Fibroblast of skin of right biceps (primary cell): ENCODE measurements at regions not wholly inside any gene's neighbourhood (a gene's known extent, or its start where the extent isn't known, plus 50 kb on each side); places are given as distances from the start of the nearest gene placed in this dataset.

ENCODE experiments used
- DNase-seq: peaks from one replicate; pipeline ENCODE4 v3.0.0-alpha.2; 2013

DNA sequence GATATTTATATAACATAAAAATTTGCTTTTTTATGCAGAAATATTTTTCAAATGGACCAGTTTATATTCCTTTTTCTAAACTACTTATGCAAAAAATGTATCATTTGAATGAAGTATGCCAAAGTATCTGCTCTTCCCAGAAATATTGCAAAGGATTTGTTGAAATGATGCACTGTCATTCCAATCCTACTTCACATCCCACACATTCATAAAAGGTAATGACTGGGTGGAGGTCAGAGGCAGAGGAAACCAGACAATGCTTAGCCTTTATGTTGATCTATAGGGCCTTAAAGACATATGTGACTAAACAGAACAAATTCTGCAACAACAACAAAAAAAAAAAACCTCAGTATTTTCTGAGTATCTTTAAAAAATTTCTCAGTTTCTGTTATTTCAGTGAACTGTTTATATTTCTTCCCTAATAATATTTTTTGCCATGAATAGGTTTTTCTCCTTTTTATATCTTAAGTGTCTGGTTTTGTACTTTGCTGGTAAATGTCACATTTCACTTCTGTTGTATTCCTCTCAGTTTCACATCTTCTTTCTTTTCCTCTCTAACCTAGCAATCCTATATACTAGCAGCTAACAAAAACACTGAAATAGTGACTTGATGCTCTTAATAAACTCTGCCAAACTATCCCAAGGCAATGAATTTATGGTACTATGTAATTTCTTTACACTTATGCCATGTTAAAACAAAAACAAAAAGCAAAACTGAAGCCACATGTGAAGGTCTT, 374.1 kb downstream of the BCKDHB start:
- DNase-seq, result peak; percentile 84

DNA sequence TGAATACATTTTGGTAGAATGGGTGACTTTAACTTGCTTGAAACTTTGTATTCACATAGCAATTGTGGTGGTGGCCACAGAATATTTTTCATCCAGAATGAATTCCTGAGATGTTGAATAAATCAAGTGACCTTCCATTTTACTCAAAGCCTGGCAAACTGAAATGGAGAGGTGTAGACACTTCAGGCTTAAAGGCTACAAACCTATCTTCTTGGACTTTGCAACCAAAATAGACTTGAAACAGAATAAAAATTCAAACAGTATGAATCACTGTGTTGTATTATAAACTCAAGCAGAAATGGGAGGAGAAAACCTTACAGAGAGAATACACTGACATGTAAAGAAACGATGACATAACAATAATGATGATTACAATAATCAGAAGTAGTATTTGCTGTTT, 371.6 kb downstream of the BCKDHB start:
- peak; percentile 79 for DNase-seq

DNA sequence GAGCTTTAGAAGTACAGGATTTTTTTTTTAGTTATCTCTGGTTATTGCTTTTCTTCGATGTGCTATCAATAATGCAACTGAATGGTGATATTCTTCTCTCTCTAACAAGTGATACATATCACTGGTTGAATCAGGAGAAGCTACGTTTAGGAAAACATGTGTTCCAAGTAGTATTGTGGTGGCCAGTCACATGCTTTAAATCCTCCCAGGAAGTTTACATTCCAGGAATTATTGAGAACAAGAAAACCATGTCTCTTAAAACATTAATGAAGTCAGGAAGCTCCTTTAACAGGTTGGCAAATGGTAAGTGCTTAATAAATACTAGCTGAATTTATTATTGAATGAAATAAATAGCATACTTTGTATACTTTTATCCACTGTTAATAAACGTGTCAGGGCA, 371.1 kb downstream of the BCKDHB start:
- DNase-seq, result peak; percentile 73

DNA sequence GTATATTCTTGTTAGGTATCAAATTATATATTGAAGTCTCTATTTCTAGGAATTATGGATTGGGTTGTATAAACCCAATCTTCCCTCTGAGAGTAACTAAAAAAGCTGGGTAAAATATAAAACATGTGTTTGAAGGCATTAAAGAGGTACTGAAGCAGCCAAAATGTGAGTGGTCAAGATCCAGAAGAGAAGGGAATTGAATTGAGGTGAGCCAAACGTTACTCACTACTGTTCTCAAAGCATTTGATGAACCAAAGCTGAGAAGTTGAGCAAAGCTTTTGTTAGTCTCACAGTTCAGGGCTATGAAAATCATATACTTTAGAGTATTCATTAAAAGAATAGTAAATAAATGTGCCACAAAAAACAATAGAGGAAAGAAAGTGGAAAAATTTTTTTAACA, 365.8 kb downstream of the BCKDHB start:
- DNase-seq, result no peak

DNA sequence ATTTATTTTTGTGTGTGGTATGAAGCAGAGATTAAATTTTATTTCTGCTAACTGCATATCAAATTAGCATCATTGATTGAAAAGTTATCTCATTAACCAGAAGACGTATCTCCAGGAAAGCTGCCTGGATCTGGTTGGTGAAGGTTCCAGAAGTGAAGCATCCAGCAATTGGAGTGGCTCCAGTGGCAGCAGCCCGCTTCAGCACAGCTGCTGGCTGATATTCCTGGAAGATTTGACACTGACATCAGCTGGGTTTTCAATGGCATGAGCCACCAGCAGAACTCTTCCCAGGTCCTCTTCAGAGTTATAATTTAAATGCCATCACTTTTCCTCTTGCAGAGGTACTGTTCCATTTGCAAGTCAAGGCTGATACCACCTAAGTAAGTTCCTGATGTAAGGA, 363.5 kb downstream of the BCKDHB start:
- DNase-seq, result no peak

DNA sequence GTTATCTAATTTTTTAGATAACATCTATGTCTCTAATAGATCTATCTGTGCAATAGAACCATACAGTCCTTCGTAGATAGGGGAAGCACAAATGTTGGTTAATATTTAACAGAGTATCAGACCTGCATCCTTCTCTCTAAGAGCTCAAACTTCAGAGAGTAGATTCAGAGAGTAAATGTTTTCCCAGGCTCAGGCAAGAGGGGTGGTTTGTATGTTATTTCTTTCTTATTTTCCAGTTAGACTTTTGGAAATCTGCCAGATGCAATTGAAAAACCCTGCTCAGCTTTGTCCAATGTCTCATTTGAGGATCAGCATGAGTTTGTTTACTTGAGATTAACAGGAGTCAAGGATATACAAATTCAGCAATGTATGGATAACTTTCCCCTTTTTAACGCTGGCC, 361.9 kb downstream of the BCKDHB start:
- no peak for DNase-seq

DNA sequence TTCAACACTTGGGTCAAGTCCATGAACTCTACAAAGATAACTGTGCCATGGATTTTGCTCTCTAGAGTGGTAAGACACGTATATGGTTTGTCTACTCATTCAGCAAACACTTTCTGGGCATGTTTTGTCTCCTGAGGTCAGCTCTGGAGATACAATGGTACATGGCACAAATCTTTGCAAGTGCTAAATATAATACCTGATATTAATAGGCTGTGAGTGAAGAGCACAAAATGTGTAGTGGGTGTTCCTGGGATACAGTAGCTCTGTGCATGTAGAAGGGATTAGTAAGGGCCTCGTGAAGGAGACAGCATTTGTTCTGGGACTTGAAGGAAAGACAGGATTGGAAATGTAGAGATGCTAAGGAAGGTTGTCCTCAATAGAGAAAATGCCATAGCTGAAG, 360.9 kb downstream of the BCKDHB start:
- DNase-seq, result no peak

DNA sequence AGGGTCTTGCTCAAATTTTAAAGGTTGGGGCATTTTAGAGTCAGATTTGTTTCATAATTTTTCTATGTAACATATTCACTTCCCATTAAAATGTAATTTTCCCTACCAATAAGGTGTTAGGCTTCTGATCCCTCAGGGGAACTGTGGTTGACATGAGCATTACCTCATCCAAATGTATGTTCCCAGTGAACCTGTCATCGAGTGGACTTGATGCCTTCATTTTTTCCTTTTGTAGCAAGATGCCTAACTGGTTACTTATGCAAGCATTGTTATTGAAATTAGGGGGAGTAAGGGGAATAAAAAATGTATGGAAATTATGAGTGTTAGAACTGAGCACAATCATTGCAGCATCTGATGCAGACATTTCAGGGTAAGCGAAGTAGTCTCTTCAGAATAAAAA, 360.5 kb downstream of the BCKDHB start:
- DNase-seq, result peak; percentile 88

DNA sequence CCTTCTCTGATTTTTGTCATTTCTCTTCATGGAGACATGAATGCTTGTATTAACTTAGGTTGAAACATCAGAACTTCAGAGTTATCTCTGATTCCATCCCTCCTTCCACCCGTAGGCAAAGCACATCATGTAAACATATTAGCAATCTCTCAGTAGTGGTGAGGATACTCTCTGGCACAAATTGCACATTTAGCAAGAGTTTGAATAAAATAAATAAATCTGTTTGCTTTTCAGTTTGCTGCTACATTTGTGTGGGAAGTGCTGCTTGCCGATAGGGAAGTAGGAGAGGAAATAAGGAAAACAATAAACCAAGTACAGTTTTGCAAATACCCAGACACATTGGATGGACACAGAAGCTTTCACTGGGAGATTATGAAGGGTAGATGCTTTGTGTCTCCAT, 359.0 kb downstream of the BCKDHB start:
- DNase-seq, result no peak

DNA sequence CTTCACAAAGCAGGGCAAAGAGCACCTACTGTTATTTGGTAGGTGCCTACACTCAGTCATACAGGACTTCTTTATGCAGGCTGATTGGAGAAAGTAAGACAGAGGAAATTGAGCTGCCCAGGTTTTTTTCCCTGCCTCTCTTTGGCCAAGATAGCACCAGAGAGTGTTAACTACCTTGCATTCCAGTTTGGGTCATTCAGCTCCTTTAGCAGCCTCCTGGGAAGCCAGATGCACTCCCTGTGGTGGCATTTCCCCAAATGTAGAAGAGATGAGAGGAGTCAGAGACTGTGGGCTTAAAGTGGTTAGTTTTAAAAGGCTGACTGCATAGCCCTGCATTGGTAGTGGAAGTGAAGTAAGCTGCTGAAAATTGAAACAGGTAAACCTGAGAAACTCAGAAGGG, 358.4 kb downstream of the BCKDHB start:
- no peak for DNase-seq

DNA sequence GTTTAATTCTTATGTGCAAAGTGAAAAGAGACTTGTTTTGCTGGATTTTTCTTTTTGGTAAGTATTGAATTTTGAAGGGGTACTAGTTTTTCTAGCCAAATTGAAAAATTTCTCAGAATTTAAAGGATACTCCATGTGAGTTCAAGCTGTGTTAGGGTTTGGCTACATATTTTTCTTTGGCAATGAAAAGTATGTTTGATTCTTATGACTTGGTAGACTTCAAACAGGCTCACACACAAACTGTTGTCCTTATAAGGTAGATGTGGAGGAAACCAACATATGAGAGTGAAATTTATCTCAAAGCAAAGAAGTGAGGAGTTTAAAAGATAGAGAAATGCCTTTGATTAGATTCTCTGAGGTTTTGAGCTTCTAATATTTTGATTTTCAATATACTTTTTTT, 356.7 kb downstream of the BCKDHB start:
- DNase-seq, result no peak

DNA sequence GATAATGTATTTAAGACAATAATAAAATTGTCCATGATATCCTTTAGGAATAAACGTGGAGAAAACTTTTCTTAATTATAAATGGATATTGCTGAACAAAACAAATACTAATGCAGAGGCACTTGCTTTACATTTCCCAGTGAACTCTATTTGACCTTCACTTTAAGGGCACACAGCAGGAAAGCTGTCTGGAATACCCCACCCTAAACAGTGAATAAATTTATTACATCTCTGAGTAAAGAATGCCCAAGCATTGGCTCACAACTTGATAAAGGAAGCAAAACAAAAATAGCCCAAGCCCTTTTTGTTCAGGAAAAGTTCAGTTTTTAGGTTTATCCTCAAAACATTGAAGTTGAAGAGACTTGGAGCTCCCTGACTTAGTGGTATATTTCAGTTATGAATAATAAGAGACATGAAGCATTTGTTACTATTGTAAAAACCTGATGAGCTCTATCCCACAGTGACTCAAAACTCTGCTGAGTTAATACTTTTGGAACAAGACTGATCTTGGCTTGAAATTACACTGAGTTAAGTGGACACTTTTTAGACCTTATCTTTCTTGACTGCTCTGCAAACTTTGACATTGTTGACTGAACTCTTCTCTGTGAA, 353.9 kb downstream of the BCKDHB start:
- DNase-seq, result peak; percentile 68

DNA sequence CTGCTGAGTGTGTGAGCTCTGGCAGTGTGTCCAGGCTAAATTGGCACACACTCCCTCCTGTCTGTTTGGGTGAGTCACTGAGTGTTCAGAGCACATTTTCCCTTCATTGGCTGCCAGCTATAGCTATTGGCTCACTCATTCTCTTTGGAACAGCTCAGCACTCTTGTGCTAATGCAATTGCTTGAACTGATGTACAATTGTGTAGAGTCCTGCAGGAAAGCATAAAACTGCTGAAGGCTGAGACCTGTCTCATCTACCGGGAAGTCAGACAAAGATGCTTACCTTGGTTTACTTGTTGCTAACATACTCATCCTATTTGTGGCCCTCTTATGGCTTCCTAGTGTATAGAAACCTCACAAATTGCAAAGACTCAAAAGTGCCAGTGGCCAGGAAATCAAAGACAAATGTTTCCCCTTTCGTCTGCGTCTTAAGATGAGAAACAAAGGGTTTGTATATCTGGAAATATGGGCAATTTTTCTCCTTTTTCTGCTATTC, 351.0 kb downstream of the BCKDHB start:
- peak; percentile 98 for DNase-seq

DNA sequence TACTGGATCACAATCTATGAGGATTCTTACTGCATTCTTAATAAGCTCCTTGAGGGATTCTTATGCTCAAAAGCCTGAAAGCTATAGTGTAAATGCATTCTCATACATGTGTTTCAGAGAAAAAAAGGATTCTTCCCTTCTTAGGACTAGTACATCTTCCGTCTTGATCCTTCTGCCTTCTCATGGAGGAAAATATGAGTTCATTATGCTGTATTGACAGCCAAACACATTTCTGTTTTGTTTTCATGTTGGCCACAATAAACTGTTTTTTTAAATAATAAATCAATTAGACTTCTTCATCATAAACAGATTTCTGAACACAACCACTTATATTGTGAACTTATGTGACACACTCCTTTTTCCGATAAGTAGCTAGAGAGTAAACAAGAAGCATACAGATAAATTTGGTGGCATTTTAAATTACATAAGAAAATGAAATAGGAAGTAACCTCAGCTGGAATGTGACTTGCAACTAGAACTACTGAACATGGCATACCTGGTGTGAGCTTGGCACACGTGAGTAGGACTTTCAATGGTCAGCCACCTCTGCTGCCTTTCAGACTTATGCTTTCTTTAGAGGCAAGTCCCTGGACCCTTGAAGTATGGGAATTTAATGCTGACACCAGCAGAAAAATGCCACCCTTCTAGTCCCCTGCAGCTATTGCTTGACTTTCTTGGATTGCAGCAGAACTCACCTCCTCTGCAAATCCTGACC, 350.4 kb downstream of the BCKDHB start:
- DNase-seq, result no peak

DNA sequence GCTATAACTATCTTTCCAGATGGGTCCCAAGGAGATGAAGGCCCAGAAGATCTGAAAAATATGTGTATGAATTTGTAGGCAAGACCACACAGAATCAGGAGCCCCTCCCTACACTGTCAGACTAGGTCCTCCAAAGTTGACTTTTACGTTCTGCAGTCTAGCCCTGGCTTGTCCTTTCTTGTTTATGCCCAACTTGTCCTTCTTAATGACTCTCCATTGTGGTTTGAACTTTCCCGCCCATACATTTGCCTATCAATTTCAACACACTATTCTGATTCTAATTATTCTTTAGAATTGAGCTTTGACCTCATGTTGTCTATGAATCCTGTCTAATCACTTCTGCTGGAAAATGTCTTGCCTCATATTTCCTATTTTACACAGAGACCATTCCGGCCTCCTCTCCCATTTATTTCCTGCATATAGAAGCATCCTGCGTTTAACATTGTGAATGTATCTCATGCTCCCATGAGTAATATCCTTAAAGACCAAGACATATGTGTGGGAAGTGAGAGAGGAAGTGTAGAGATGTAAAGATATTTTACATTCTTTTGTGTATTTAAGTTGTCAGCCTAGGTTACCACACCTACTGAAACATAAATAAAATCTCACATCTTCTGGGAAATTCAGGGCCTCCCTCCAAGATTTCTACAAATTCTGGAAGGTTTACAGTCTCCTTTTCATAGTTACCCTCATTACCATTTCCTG, 348.3 kb downstream of the BCKDHB start:
- DNase-seq, result peak; percentile 96

DNA sequence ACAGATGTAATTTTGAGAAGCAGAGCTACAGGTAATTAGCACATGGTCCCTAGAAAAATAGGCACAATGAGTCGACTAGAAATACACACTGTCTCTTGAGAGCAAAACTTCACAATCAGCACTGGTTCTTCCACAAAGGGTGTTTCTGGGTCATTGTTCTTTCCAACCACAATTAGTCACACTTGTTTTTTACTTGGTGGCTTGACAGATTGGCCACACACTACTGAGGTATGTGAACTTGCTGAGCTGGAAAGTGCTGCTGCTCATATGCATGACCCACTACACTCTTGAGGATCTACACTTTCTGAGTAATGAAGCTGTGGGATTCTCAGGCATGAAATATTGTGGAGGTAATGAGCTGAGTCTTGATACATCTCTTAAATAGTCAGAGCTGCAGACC, 347.7 kb downstream of the BCKDHB start:
- peak; percentile 99 for DNase-seq

DNA sequence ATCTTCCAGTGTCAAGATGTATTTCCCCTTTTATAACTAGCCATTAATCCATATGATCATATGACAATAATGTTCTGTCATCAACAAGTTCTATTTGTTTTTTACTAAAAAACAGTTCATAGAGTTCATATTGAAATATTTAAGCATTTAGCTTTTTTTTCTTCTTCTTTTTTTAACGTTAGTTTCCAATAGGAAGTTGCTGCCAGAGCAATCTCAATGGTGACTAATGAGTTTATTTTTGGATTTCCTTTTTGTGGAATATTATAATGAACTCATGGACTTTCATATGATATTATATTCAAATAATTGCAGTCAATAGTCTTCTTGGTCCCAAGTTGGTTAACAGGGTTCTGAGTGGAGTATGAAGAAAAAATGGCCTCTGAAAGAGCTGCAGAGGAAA, 343.3 kb downstream of the BCKDHB start:
- DNase-seq, result no peak

DNA sequence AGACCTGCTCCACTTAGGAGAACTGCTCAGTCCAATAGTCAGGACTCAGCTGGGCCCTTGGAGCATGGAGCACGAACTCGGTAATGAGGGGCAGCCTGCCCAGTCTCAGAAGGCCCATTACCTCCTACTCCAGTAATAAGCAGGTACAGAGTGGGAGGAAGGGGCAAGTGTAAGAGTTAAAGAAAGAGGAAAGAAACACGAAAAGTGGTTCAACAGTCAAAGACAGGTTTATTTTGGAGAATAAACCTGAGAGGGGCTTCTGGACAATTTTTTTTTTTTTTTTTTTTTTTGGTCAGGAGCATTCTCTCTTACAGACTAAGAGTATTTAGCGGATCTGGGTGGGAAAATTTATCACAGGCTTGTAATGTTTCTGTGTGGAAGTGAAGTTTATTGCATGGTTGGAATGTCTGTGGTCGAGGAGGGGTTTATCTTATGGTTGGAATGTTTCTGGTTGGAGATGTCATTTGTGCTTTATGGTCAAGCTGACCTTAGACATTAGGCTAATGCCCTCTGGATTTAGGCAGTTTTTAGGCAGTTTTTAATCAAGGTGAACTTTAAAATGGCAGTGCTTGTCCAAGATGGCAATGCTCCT, 340.1 kb downstream of the BCKDHB start:
- DNase-seq, result peak; percentile 37

DNA sequence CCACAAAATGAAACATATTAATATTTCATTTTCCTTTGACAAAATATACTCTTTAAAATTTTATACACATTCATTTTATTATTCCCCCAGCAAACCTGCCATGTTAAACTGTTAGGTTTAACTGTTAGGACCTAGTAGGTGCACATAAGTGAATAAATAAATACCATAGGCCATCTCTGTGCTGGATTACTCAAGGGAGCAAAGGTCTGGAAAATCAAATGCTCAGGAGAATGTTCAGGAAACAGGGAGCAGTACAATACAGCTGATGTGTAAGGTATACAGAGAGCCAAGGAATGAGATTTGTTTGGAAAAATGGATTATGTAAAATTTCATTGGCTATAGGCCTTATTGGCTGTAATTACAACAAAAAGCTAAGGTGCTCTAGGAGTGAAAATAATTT, 339.3 kb downstream of the BCKDHB start:
- no peak for DNase-seq

DNA sequence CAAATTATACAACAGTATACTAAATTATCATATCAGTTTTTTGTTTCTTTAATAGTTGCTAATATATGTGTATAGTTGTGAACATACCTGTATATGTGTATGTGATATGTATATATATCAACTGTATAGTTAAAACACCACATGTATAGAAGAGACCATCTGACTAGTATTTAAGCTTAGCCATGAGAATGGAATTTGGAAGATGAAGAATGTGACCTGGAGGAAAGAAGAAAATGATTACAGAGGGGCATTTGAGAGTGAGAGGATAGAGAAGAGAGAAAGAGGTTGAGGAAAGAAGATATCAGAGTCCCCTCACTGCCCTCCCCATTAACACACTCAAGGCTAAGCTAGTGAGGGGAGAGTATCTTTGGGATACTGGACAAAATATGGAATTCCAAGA, 335.9 kb downstream of the BCKDHB start:
- peak; percentile 57 for DNase-seq

DNA sequence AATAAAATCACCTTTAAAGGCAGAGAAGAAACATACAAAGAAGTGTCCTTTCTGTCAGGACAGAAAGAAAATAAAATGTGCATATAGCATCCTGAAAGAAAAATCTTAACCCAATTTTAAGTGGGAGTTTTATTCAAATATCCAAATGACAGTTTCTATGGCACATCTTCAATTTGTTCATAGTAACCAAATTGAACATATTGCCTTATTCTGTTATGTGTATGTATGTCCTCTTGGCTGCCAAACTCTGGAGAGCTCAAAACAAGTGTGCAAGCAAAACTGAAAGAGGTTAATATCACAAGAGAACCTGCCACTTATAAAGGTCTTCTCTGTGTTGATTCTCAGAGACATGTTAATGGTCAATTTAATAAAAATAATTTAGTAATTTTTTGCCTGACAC, 334.7 kb downstream of the BCKDHB start:
- DNase-seq, result no peak

DNA sequence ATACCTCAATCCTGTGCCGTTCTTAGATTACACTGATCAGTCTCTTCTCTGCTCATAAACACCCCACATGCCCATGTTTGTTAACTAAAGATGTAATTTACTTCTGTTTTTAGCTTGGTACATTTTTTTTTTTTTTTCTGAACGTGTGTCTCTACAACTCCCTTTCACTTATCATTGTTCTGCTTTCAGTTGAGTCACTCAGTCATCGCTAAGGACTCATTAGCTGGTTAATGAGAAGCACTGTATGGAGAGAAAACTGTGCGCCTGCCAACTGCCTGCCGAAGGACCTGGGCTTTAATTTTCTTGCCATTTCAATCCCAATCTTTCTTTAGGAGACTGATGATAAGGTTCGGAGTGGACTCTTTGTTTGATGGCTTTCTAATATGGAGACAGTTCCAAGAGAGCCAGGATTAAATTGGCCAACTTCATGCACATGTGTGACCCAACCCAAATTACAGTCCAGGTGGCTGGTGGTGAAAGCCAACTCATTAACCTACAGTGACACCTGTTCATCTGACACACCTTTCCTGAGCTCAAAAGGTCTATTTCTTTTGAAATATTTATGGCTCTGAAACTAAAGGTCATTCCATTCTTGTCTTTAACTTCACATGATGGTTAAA, 334.1 kb downstream of the BCKDHB start:
- no peak for DNase-seq
